GM19372 (cell line): ENCODE measurements at regions not wholly inside any gene's neighbourhood (a gene's known extent, or its start where the extent isn't known, plus 50 kb on each side); places are given as distances from the start of the nearest gene placed in this dataset.

Experiments
- ATAC-seq: cut with Tn5 transposase; IDR thresholded peaks from one replicate; pipeline ENCODE4 v1.9.1; 2021; ENCODE audit warnings: mild to moderate bottlenecking, low read depth, moderate library complexity; ENCODE audit not compliant: unreplicated experiment

DNA sequence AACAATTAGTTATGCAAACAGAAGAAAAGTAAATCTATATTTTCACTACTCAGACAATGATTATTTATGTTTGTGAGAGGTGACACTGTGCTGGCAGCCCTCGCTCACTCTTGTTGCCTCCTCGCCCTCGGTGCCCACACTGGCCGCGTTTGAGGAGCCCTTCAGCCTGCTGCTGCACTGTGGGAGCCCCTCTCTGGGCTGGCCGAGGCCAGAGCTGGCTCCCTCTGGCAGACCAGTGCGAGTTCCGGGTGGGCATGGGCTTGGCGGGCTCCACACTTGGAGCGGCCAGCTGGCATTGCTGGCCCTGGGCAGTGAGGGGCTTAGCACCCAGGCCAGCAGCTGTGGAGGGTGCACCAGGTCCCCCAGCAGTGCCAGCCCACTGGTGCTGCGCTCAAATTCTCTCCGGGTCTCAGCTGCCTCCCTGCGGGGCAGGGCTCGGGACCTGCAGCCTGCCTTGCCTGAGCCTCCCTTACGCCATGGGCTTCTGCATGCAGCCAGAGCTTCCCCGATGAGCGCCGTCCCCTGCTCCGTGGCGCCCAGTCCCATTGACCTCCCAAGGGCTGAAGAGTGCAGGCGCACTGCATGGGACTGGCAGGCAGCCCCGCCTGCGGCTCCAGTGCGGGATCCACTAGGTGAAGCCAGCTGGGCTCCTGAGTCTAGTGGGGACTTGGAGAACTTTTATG lies 902.6 kb downstream of the PDHA2 start:
- ATAC-seq, result no peak

DNA sequence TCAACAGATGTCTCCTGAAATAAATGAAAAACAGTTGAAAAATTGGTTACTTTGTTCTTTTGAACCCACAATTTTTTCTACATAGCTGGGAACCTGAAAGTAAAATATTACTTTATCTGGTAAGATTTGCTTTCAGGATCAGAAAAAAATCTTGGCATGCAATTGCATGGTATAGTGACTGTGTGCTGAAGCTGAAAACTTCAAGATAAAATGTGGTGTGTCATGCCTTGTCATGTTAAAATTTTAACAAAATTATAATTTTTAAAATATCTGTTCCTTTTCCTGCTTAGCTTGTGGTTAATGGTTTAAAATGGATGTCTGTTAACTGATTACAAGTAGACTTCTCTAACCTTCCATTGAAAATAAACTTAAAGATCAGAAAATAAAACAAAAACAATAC lies 904.8 kb downstream of the PDHA2 start:
- ATAC-seq, result no peak

DNA sequence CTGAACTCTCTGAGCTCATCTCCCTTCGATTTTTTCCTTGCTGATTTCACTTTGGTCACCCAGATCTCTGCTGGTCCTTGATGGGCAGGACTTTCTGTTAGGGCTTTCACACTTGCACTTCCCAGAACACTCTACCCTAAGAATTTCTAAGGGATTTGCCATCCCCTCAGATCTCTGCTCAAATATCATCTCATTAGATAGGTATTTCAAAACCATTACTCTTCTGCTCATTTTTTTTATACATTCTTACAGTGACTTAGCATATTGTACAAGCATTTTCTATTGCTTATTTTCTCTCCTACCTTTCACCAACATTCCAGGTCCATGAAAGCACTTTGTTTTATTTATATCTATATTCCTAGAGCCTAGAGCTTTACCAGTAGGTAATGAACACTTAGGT lies 913.3 kb downstream of the PDHA2 start:
- no peak for ATAC-seq

DNA sequence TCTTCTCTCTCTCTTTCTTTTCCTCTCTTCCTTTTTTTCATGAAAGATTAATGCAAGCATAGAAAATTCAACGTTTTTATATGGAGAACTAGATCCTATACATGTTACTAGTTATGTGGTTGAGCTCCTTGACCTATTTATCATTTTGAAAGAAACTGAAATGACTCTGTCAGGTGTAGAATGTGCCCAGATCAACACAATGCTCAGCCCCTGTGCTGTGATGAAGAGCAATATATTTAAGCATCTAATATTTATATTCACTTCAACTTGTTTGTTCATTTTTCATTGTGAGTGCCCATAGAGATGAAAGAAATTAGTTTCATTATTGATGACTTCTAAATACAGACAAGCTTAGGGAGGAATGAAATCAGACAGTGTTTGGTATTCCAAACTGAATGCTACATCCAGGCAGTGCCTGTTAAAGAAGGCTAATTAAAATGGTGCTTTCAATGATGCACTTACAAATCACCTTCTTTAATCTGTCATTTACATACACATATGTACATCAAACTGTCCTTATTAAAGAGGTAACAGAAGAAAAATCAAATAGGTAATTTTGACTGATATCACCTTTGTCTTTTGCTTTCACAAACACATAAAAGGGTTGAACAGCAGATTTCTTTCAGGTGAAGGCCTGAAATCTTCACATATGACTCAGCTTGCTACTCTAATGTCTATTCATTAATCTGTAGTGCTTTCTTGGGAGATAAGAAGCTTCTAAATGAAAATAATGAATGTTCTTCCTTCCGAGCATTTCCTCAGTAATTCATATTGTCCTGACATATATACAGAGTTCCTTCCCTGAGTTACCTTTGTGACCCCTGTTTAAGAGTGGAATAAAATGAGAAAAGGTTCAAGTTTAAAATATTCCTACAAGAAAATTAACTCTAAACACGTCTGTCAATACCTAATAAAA lies 915.9 kb downstream of the PDHA2 start:
- no peak for ATAC-seq

DNA sequence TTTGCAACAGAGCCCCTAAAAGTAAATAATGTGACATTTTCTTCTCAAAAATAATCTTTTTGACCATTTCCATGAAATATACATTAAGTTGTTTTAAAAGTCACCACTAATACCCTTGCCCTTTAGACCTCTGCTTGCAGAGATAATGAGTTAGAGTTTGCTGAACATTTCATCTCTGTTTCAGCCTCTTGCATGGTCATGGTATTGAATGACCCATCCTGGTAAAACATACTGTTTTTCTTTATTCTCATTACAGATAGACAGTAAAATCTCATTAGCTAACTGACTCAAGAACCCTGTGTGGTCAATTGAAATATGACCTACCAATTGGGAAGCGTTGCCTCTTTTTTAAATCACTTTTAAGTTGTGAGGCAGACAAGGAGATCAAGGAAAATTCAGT lies 916.7 kb downstream of the PDHA2 start:
- ATAC-seq, result no peak

DNA sequence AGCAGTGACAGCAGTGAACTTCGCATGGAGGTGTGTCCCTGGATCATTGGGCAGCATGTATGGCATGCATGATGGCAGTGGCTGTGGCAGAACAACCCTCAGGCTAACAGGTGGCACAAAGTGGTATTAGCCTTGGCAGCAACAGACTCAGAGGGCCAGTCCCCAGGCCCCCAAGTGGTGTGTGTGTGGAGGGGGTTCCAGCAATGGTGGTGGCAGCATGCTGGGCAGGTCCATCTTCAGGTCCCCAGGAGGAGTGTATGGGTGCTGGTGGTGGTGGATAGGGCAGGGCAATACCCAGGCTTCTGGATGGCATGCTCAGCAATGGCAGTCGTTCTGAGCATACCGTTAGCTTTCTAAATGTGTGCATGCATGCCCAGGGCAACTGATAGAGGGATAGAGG lies 923.7 kb downstream of the PDHA2 start:
- ATAC-seq, result no peak

GRCh38 chr4:96766359-96766758 lies 926.5 kb downstream of the PDHA2 start:
- no peak for ATAC-seq

GRCh38 chr4:96767815-96768480 lies 928.1 kb downstream of the PDHA2 start:
- no peak for ATAC-seq

DNA sequence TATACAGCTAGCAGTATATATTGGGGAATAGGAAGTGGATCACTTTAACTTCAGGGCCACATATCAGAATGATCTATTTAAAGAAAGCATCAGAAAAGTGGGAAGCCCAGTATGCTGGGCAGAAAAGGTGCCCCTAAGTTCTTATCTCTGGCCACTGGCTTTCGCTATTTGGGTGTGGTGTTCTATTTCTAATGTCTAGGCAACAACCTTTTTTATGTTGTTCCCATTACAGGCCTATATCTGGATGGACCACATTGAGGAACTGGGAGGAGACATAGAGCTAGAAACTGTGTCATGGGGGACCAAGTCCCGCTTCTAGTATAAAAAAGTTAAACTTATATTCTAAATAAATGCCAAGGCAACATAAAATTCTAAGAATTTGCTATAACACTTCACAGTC lies 935.6 kb downstream of the PDHA2 start:
- ATAC-seq, result no peak

- ATAC-seq, result no peak
Measured at GRCh38 chr4:96776920-96777527, 937.1 kb downstream of the PDHA2 start.

DNA sequence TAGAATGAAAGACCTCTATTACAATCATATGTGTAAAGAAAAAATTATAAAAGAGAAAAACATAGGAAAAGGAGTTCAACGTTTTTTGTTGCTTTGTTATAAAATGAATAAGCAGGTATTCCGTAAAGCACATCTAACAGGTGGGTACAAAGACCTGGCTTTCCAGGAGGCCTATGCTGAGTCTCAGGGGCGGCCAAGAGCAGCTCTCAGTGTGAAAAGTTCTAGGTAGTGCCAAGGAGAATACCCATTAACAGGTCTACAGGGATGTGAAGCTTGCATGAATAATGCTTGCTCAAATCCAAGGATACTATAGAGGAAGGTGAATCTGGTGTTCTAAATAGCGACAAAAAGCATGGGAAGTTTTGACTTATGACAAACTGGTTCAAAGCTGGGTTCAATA lies 944.4 kb downstream of the PDHA2 start:
- ATAC-seq, result no peak

- ATAC-seq, result no peak
Measured at GRCh38 chr4:96786306-96786705, 946.4 kb downstream of the PDHA2 start.

DNA sequence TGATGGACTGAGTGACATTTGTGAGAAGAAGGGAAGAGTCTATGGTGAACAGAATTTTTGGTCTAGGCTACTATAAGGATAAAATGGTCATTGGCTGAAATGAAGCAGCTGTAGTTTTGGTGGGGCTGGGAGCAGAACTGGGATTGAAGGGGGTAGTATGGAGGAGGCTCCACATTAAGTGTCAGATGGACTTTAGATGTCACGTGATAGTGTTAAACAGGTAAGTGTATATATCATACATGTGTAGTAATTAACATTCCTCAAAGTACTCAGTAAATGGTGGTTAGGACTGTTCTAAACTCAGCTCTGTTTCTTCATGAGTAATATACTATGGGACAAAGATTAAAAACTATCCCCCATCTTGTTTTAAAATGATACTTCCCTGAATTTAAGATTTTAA lies 947.9 kb downstream of the PDHA2 start:
- ATAC-seq, result no peak

DNA sequence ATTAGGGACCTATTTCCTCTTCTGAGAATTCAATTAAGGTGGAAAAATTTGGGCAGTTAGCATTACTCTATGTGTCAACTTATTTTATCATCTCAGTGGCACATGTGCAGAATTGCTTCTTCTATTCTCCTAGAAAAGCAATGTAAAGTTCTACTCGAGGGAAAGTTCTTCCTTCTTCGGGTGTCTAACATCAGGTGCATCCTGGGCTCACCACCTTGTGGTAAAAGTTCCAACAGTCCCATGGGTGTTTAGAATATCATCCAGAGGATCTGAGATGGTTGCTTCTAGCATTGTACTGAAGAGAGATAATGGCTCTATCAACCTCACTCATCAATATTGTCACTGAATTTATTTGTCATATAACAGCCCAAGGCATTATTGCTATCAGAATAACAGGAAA lies 969.7 kb downstream of the PDHA2 start:
- ATAC-seq, result no peak

DNA sequence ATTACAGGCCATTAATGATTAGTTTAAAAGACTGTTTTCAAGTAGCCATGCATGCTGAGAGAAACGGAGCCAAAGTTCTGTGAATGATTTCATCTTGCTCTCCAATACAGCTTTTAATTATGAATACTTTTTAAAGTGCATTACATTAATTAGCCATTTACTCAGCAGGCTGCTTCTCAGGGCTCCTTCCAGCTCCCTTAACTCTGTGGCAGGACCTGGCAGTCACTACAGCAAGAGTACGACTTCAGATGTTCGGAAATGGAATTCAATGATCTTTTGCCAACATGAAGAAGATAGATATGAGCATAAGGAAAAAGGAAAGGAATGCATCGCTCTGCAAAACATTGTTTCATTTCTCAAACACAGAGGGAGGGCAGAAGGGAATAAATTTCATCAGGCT lies 987.2 kb downstream of the PDHA2 start:
- no peak for ATAC-seq

- no peak for ATAC-seq
Measured at GRCh38 chr4:96833831-96834230, 993.9 kb downstream of the PDHA2 start.

DNA sequence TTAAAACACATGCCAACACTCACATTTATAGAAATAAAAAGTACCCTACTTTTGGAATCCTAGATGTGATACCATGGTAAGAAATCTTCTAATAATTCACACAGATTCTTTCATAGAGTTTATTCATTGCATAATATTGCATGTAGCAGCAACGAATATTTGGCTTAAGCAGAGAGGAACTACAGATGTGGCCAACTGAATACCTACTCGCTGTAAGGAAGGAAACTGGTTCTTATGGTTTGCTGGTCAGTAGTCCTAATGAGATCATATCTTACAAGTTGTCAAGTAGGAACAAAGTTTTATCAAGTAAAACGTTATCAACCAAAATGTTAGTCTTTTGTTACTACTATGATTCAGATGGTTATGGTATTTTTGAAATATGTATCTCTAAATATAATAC lies 996.1 kb downstream of the PDHA2 start:
- no peak for ATAC-seq

DNA sequence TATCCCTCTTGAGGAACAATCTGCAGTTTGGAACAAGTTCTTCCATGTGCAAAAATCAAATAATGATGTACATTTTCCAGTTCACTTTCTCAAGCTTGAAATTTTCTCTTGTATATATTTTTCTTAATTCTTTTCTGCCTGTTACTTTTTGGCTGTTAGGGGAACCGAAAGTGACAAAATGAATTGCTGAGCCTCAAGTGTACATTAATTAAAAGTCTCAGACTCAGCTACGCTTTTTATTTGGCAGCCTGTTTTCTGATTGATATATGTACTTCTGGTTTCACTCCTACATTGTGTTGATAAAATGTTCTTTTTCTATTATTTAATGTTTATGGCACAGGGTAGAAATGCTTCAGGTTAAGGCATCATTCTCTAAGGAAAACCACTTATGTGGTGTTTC lies 999.5 kb downstream of the PDHA2 start:
- no peak for ATAC-seq

GRCh38 chr4:96841801-96842200 lies 1001.9 kb downstream of the PDHA2 start:
- no peak for ATAC-seq

GRCh38 chr4:96844858-96845490 lies 1005.1 kb downstream of the PDHA2 start:
- ATAC-seq, result no peak

GRCh38 chr4:96845819-96846218 lies 1005.9 kb downstream of the PDHA2 start:
- no peak for ATAC-seq
